ENCODE measurements at regions not wholly inside any gene's neighbourhood (a gene's known extent, or its start where the extent isn't known, plus 50 kb on each side); places are given as distances from the start of the nearest gene placed in this dataset.

DNA sequence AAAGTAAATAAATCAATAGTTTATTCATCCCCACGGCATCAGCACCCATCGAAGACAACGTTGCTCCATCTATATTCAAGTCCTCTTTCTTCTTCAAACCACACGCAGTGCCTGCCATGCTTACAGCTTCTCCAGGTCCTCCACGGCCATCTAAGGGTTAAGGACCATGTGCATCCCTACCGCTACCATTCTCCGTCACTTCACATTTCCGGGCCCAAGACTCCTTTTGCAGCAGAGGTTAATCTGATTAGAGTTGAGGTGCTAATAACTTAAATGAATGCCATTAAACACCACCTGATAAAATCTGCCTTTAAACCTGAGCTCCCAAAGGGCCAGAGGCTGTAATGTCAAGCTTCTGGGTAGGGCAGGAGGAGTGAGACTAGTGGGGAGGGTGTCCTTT, 79.7 kb upstream of the CCND2 start:
- no peaks in the 10 kb centered on the region for H3K9me3 Mint-ChIP-seq (ENCODE audit: unreplicated experiment)
- no peak for DNase-seq (ENCODE audit: low spot score)
- no peaks in the 10 kb centered on the region for H3K4me1 Mint-ChIP-seq (ENCODE audit: unreplicated experiment)
- H3K4me3 Mint-ChIP-seq (ENCODE audit: unreplicated experiment): no peak overlapping the region
- no peaks in the 10 kb centered on the region for H3K36me3 Mint-ChIP-seq (ENCODE audit: low read depth, unreplicated experiment)
- TF ChIP-seq, protein P1, sequence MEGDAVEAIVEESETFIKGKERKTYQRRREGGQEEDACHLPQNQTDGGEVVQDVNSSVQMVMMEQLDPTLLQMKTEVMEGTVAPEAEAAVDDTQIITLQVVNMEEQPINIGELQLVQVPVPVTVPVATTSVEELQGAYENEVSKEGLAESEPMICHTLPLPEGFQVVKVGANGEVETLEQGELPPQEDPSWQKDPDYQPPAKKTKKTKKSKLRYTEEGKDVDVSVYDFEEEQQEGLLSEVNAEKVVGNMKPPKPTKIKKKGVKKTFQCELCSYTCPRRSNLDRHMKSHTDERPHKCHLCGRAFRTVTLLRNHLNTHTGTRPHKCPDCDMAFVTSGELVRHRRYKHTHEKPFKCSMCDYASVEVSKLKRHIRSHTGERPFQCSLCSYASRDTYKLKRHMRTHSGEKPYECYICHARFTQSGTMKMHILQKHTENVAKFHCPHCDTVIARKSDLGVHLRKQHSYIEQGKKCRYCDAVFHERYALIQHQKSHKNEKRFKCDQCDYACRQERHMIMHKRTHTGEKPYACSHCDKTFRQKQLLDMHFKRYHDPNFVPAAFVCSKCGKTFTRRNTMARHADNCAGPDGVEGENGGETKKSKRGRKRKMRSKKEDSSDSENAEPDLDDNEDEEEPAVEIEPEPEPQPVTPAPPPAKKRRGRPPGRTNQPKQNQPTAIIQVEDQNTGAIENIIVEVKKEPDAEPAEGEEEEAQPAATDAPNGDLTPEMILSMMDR (IDR thresholded peaks at IDR 0.05; ENCODE audit: unreplicated experiment): no peak
- H3K27ac Mint-ChIP-seq (ENCODE audit: unreplicated experiment): no peak overlapping the region
- no peaks in the 10 kb centered on the region for H3K27me3 Mint-ChIP-seq (ENCODE audit: unreplicated experiment)

- H3K9me3 Mint-ChIP-seq (ENCODE audit: unreplicated experiment): no peaks in the 10 kb centered on the region
- H3K36me3 Mint-ChIP-seq (ENCODE audit: low read depth, unreplicated experiment): no peaks in the 10 kb centered on the region
- no peak overlapping the region for H3K27ac Mint-ChIP-seq (ENCODE audit: unreplicated experiment)
- no peak for DNase-seq (ENCODE audit: low spot score)
- no peak overlapping the region for H3K4me3 Mint-ChIP-seq (ENCODE audit: unreplicated experiment)
- TF ChIP-seq, protein P1 (IDR thresholded peaks at IDR 0.05; ENCODE audit: unreplicated experiment): no peak
- no peaks in the 10 kb centered on the region for H3K27me3 Mint-ChIP-seq (ENCODE audit: unreplicated experiment)
- H3K4me1 Mint-ChIP-seq (ENCODE audit: unreplicated experiment): no peaks in the 10 kb centered on the region
Observed at GRCh38 chr12:4191642-4192041, 81.9 kb upstream of the CCND2 start.

DNA sequence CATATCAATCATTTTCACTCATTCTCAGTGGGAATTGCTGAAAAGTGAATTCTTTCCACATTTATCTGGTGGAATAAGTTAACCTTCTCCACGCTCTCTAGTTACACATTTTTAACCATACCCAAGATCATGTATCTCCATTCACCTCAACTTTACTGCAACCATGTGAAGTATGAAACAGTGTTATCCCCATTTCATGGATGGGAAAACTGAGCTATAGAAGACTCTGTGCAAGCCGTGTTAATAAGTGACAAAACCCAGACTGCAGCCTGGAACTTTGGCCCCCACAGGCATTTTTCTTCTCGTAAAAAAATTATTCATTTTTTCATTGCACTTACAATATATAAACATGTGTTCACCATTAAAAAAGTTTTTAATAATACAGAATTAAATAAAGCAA, 82.4 kb upstream of the CCND2 start:
- Mint-ChIP-seq H3K9me3 (ENCODE audit: unreplicated experiment) (no peaks in the 10 kb centered on the region), H3K4me3 (ENCODE audit: unreplicated experiment) (no peak overlapping the region), H3K4me1 (ENCODE audit: unreplicated experiment) (no peaks in the 10 kb centered on the region), H3K36me3 (ENCODE audit: low read depth, unreplicated experiment) (no peaks in the 10 kb centered on the region), H3K27me3 (ENCODE audit: unreplicated experiment) (no peaks in the 10 kb centered on the region), H3K27ac (ENCODE audit: unreplicated experiment) (no peak overlapping the region)
- TF ChIP-seq, protein P1 (IDR thresholded peaks at IDR 0.05; ENCODE audit: unreplicated experiment): no peak
- no peak for DNase-seq (ENCODE audit: low spot score)

GRCh38 chr12:4190366-4191063, 83.0 kb upstream of the CCND2 start:
- TF ChIP-seq, protein P1 (IDR thresholded peaks at IDR 0.05; ENCODE audit: unreplicated experiment): no peak
- DNase-seq (ENCODE audit: low spot score): no peak
- no peak overlapping the region for H3K4me3 Mint-ChIP-seq (ENCODE audit: unreplicated experiment)
- no peak overlapping the region for H3K27ac Mint-ChIP-seq (ENCODE audit: unreplicated experiment)
- H3K27me3 Mint-ChIP-seq (ENCODE audit: unreplicated experiment): no peaks in the 10 kb centered on the region
- H3K4me1 Mint-ChIP-seq (ENCODE audit: unreplicated experiment): no peaks in the 10 kb centered on the region
- H3K36me3 Mint-ChIP-seq (ENCODE audit: low read depth, unreplicated experiment): no peaks in the 10 kb centered on the region
- no peaks in the 10 kb centered on the region for H3K9me3 Mint-ChIP-seq (ENCODE audit: unreplicated experiment)

DNA sequence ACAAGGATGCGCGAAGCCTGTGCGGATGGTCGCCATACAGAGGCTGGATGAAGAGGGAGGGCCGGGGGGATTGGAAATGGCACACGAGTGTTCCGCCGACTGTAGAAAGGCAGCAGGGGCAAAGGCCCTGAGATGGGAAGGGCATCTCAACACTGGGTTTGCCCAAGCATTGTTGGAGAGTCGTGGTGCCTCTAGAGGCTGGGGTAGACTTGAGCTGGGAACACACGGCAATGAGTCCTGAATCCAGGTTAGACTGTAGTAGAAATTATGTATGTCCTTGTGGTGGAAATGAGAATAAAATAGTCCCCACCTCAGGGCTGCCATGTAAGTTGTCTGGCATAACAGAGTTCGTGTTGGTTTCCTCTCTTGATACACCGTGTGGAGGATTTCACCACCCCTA, 83.8 kb upstream of the CCND2 start:
- TF ChIP-seq, protein P1 (IDR thresholded peaks at IDR 0.05; ENCODE audit: unreplicated experiment): no peak
- no peaks in the 10 kb centered on the region for H3K9me3 Mint-ChIP-seq (ENCODE audit: unreplicated experiment)
- no peaks in the 10 kb centered on the region for H3K4me1 Mint-ChIP-seq (ENCODE audit: unreplicated experiment)
- DNase-seq (ENCODE audit: low spot score): no peak
- H3K36me3 Mint-ChIP-seq (ENCODE audit: low read depth, unreplicated experiment): no peaks in the 10 kb centered on the region
- H3K27me3 Mint-ChIP-seq (ENCODE audit: unreplicated experiment): no peaks in the 10 kb centered on the region
- no peak overlapping the region for H3K27ac Mint-ChIP-seq (ENCODE audit: unreplicated experiment)
- no peak overlapping the region for H3K4me3 Mint-ChIP-seq (ENCODE audit: unreplicated experiment)
